Central memory CD8-positive, alpha-beta T cell (primary cell): ENCODE measurements at regions not wholly inside any gene's neighbourhood (a gene's known extent, or its start where the extent isn't known, plus 50 kb on each side); places are given as distances from the start of the nearest gene placed in this dataset.
A peak's percentile ranks its signal among the peaks of the same experiment; 100 is the strongest.
"Not testable (repeated sequence)": the region's sequence is repeated elsewhere in the genome, so short reads cannot be mapped to it uniquely, and the experiment has no call there.

Source experiments
- ATAC-seq: fragments of 150-1000 bp; cut with Tn5 transposase; replicated peaks from 2 replicates; pipeline ENCODE4 v1.10.0; 2022; ENCODE audit warnings: mild to moderate bottlenecking, moderate FRiP score, moderate number of reproducible peaks; ENCODE audit not compliant: poor library complexity, severe bottlenecking; ENCODE audit errors: extremely low read depth
- DNase-seq, 2 donors: peaks; one replicate each; pipeline ENCODE4 v3.0.0; 2021; ENCODE audit warnings: low spot score in 2 of 2
- H3K27ac Mint-ChIP-seq: one replicate; pipeline ENCODE4 v1.8.0; 2022; ENCODE audit warnings: low read depth, mild to moderate bottlenecking, moderate library complexity, mixed read lengths
- H3K27me3 Mint-ChIP-seq: one replicate; pipeline ENCODE4 v1.8.0; 2022; ENCODE audit warnings: mixed read lengths
- H3K36me3 Mint-ChIP-seq: one replicate; pipeline ENCODE4 v1.8.0; 2022; ENCODE audit warnings: mild to moderate bottlenecking, moderate library complexity, mixed read lengths; ENCODE audit not compliant: insufficient read depth
- H3K4me1 Mint-ChIP-seq: one replicate; pipeline ENCODE4 v1.8.0; 2022; ENCODE audit warnings: mixed read lengths
- H3K4me3 Mint-ChIP-seq: one replicate; pipeline ENCODE4 v1.8.0; 2022; ENCODE audit warnings: mild to moderate bottlenecking, moderate library complexity, mixed read lengths
- H3K9me3 Mint-ChIP-seq: one replicate; pipeline ENCODE4 v1.8.0; 2022; ENCODE audit warnings: mixed read lengths

GRCh38 chr7:131648491-131648890, 92.1 kb upstream of the PODXL start:
- Mint-ChIP-seq H3K36me3 (no peaks in the 10 kb centered on the region), H3K4me3 (no peak overlapping the region), H3K4me1 (no peaks in the 10 kb centered on the region), H3K27me3 (peaks cover 12% of the 10 kb centered on the region), H3K27ac (no peak overlapping the region), H3K9me3 (no peaks in the 10 kb centered on the region)
- ATAC-seq (no peak), DNase-seq (no peak)

DNA sequence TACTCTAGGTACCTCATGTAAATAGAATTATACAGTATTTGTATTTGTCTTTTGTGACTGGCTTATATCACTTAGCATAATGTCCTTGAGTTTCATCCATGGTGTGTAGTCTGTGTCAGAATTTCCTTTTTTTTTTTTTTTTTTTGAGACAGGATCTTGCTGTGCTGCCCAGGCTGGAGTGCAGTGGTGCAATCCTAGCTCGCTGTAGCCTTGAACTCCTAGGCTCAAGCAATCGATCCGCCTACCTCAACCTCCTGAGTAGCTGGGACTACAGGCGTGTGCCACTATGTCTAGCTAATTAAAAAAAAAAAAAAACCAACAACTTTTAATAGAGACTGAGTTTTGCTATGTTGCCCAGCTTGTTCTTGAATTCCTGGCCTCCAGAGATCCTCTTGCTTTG, 89.8 kb upstream of the PODXL start:
- no peak overlapping the region for H3K27ac Mint-ChIP-seq
- H3K27me3 Mint-ChIP-seq, result peaks cover 31% of the 10 kb centered on the region
- ATAC-seq, result no peak
- H3K4me3 Mint-ChIP-seq, result no peak overlapping the region
- H3K9me3 Mint-ChIP-seq, result no peaks in the 10 kb centered on the region
- H3K36me3 Mint-ChIP-seq, result no peaks in the 10 kb centered on the region
- no peaks in the 10 kb centered on the region for H3K4me1 Mint-ChIP-seq
- DNase-seq, result no peak

DNA sequence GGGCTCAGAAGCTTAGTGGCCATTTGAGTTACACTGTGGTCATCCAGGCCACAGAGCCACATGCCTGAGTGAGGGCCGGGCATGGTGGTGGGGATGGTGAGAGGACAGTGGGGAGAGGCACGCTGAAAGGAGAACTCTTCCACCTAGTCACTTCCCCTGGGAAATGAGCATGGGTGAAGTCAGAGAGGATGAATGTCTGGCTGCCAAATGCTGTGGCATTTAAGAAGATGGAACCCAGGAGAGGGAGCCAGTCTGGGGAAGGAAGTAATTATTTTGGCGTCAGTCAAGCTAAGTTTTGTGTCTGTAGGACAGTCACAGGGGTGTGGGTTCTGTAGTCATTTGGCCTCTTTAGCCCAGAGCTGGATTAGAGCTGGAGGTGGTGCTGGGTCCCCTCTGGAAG, 86.0 kb upstream of the PODXL start:
- H3K27ac Mint-ChIP-seq, result no peak overlapping the region
- H3K4me1 Mint-ChIP-seq, result no peaks in the 10 kb centered on the region
- H3K27me3 Mint-ChIP-seq, result peaks cover 56% of the 10 kb centered on the region
- H3K36me3 Mint-ChIP-seq, result no peaks in the 10 kb centered on the region
- no peak for ATAC-seq
- H3K4me3 Mint-ChIP-seq, result no peak overlapping the region
- DNase-seq, result no peak
- H3K9me3 Mint-ChIP-seq, result no peaks in the 10 kb centered on the region

DNA sequence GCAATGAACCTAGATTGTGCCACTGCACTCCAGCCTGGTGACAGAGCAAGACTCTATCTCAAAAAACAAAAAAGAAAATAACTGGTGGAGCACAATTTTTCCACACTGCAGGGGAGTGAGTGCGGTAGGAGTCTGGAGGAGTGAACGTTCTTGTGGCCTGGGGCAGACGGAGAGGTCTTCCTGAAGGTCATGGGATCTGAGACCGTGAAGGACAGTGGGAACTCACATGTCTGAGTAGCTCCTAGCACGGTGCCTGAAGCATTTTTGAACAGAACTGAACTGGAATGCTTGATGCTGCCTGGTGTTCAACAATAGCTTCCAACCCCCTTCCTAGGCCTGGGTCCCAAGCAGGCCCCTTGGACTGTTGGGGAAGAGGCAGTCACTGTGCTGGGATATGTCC, 84.3 kb upstream of the PODXL start:
- Mint-ChIP-seq H3K27me3 (peaks cover 60% of the 10 kb centered on the region), H3K4me3 (no peak overlapping the region), H3K9me3 (no peaks in the 10 kb centered on the region)

GRCh38 chr7:131638641-131639430, 82.4 kb upstream of the PODXL start:
- H3K27ac Mint-ChIP-seq, result no peak overlapping the region
- ATAC-seq (no peak), DNase-seq (no peak)
- peaks cover 48% of the 10 kb centered on the region for H3K27me3 Mint-ChIP-seq
- H3K36me3 Mint-ChIP-seq, result no peaks in the 10 kb centered on the region
- no peaks in the 10 kb centered on the region for H3K4me1 Mint-ChIP-seq
- H3K4me3 Mint-ChIP-seq, result no peak overlapping the region
- H3K9me3 Mint-ChIP-seq, result no peaks in the 10 kb centered on the region

More for the DNA sequence above, 84.3 kb upstream of the PODXL start:
- Mint-ChIP-seq H3K4me1 (no peaks in the 10 kb centered on the region), H3K27ac (no peak overlapping the region), H3K36me3 (no peaks in the 10 kb centered on the region)
- DNase-seq, result no peak
- ATAC-seq, result no peak

GRCh38 chr7:131637859-131638258, 81.4 kb upstream of the PODXL start:
- ATAC-seq (no peak), DNase-seq (no peak)
- Mint-ChIP-seq H3K9me3 (no peaks in the 10 kb centered on the region), H3K27me3 (peaks cover 46% of the 10 kb centered on the region), H3K36me3 (no peaks in the 10 kb centered on the region), H3K27ac (no peak overlapping the region), H3K4me1 (no peaks in the 10 kb centered on the region), H3K4me3 (no peak overlapping the region)

DNA sequence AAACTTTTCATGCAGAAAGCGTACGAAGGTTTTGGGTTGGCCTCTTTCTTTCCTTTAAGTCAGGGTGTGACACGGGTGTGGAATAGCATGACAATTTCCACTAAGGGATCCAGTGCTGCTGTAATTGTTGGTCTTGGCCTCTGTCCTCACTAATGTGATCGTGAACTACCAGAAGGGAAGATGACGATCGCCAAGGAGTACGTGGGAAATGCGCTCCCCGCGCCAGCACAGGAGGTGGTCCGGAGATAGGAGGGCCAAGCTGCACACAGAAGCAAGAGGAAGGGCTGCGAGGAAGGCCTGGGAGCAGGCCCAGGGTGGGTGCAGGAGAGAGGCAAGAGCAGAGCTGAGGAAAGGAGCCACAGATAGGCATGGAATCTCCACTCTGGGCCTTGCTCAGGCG, 79.7 kb upstream of the PODXL start:
- Mint-ChIP-seq H3K27ac (no peak overlapping the region), H3K9me3 (no peaks in the 10 kb centered on the region), H3K27me3 (peaks cover 35% of the 10 kb centered on the region), H3K4me1 (no peaks in the 10 kb centered on the region), H3K4me3 (no peak overlapping the region), H3K36me3 (no peaks in the 10 kb centered on the region)
- ATAC-seq (no peak), DNase-seq (no peak)

GRCh38 chr7:131634197-131634596, 77.8 kb upstream of the PODXL start:
- not testable (repeated sequence) for H3K9me3 Mint-ChIP-seq, H3K27ac Mint-ChIP-seq, H3K36me3 Mint-ChIP-seq, ATAC-seq, DNase-seq, H3K4me1 Mint-ChIP-seq, H3K4me3 Mint-ChIP-seq
- H3K27me3 Mint-ChIP-seq, result peaks cover 46% of the 10 kb centered on the region

DNA sequence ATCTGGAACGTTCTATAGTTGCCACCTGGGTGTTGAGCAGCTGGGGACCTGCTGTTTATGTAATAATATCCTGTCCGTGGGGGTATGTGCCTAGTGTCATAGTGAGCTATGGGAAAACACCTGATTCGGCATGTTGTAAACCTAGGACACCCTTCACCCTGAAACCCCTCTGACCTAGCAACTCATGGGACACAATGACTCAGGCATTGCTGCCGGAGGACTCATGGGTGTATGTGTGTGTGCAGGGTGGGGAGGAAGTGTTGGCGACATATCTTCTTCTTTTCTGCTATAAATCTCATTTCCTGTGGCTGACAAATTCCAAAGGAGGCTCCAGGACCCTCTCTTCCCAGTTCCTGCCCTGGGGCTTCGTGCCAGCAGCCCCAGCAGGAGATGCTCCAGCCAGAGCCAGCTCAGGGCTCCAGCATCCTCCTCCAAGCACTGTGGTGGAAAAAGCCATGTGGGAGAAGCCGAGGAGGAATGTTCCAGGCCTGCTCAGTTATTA, 77.0 kb upstream of the PODXL start:
- no peaks in the 10 kb centered on the region for H3K4me1 Mint-ChIP-seq
- DNase-seq (no peak), ATAC-seq (no peak)
- no peak overlapping the region for H3K27ac Mint-ChIP-seq
- H3K4me3 Mint-ChIP-seq, result no peak overlapping the region
- H3K27me3 Mint-ChIP-seq, result peaks cover 46% of the 10 kb centered on the region
- H3K36me3 Mint-ChIP-seq, result no peaks in the 10 kb centered on the region
- H3K9me3 Mint-ChIP-seq, result no peaks in the 10 kb centered on the region

GRCh38 chr7:131630427-131630826, 74.0 kb upstream of the PODXL start:
- Mint-ChIP-seq H3K36me3 (no peaks in the 10 kb centered on the region), H3K9me3 (no peaks in the 10 kb centered on the region), H3K27ac (peak overlapping the region; percentile 14), H3K27me3 (peaks cover 48% of the 10 kb centered on the region), H3K4me3 (no peak overlapping the region), H3K4me1 (no peaks in the 10 kb centered on the region)
- no peak for DNase-seq
- ATAC-seq, result no peak

GRCh38 chr7:131629217-131629882, 72.9 kb upstream of the PODXL start:
- H3K9me3 Mint-ChIP-seq, result no peaks in the 10 kb centered on the region
- H3K4me3 Mint-ChIP-seq, result no peak overlapping the region
- ATAC-seq (no peak), DNase-seq (no peak)
- peaks cover 48% of the 10 kb centered on the region for H3K27me3 Mint-ChIP-seq
- H3K4me1 Mint-ChIP-seq, result no peaks in the 10 kb centered on the region
- no peaks in the 10 kb centered on the region for H3K36me3 Mint-ChIP-seq
- no peak overlapping the region for H3K27ac Mint-ChIP-seq

DNA sequence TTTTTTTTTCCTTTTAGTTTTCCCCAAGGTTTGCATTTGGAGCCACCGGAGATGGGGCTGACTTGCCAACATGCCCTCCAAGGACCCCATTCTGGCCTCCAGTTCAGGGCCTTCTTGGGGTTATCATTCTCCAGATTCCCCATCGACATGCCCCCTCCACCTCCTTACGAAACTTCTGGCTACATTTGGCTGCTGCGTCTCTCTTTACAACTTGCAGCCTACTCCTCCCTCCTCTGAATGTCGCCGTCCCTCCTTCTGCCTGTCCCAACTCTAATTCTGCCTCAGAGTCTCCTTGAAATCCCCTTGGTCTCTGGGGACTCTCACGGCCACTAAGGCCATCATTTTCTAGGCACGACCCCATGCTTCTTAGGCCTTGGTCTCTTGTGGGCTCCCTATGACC, 72.2 kb upstream of the PODXL start:
- Mint-ChIP-seq H3K9me3 (no peaks in the 10 kb centered on the region), H3K27me3 (peaks cover 48% of the 10 kb centered on the region), H3K27ac (no peak overlapping the region), H3K4me3 (no peak overlapping the region), H3K36me3 (no peaks in the 10 kb centered on the region), H3K4me1 (no peaks in the 10 kb centered on the region)
- no peak for ATAC-seq
- DNase-seq, result no peak

DNA sequence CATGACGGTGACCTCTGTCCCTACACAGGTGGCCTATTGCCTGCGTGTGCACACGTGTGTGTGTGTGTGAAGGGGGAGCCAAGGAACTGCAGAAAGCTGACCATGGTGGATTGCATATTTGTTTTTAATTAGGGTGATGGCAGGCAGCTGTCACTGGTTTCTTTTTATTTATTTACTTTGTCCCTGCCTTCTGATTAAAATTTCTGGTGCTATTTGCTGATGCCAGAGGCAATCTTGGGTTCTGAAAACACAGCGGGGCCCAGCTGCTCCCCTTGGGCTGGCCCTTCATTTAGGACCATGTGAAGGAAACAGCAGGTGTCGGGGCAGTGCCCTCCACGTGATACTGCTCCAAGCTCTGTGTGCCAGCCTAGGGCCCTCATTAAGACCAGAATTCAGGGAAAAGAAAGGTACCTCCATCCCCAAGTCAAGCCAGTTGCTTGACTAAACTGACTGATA, 71.3 kb upstream of the PODXL start:
- H3K36me3 Mint-ChIP-seq, result no peaks in the 10 kb centered on the region
- DNase-seq (no peak), ATAC-seq (no peak)
- no peaks in the 10 kb centered on the region for H3K9me3 Mint-ChIP-seq
- H3K4me3 Mint-ChIP-seq, result no peak overlapping the region
- H3K4me1 Mint-ChIP-seq, result no peaks in the 10 kb centered on the region
- H3K27ac Mint-ChIP-seq, result no peak overlapping the region
- H3K27me3 Mint-ChIP-seq, result peaks cover 48% of the 10 kb centered on the region
